ACHN (cell line): ENCODE measurements at regions not wholly inside any gene's neighbourhood (a gene's known extent, or its start where the extent isn't known, plus 50 kb on each side); places are given as distances from the start of the nearest gene placed in this dataset.
"Not testable (repeated sequence)": the region's sequence is repeated elsewhere in the genome, so short reads cannot be mapped to it uniquely, and the experiment has no call there.

ENCODE experiments used
- DNase-seq: peaks from one replicate; pipeline ENCODE4 v3.0.0-alpha.2; 2015
- in situ Hi-C: cut with HindIII; loops from 2 replicates; pipeline ENCODE4 v1.10.0; 2017; ENCODE audit warnings: low sequenced_read_pairs, low pct_ligation_motif_present, low pct_unique_long_range_greater_than_20kb

DNA sequence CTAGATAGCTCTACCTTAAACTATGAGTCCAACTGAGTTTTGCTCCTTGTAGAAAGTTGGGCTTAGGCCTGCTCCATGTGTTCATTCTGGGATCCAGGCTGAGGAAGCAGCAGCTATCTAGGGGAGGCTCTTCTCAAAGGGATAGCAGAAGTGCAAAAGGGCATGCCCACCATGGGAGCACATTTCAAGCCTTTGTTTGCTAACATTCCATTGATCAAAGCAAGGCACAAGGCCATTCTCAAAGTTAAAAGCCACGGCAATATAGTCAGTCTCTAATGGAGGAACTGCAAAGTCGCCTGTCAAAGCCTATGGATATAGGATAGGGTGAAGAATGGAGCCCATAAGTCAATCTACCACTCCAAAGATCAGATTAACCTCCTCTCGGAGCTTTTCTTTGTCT is 488.1 kb upstream of the ARX start:
- DNase-seq, result no peak
- in situ Hi-C loops, result no loop called here

DNA sequence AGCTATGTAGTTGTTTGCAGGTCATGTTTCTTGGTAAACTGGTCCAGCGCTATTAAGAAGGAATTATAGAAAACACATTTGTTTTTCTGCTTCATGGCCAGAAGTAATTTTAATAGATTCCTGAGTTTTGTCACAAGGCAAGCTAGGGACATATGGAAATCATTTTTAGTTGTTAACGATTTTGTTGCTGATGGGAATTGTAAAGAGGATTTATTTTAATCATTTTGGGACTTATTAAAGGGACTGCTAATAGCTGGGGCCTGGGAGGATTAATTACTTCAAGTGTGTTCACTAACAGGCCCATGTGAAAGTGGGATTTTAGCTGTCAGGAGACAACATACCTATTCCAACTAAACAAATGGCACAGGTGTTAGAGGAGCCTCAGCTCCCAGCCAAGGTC is 492.0 kb upstream of the ARX start:
- in situ Hi-C loops, result no loop called here
- DNase-seq, result no peak

DNA sequence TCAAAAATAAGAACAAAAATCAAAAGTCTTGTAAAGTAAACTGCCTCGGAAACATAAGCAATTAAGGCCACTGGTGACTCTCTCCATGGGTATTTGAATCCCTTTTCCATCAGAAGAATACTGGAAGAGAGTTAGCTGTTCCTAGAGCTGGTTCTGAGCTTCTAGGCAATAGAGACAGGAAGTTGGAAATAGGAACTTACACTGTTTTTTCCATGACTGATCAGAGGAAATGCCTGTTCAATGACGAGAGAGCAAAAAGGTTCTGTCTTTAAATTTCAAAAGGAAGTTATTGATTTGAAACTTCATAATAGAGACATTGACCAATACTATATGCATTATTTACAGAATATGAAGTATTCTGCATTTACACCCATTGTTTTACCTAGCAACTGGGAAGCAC is 503.5 kb upstream of the ARX start:
- no peak for DNase-seq
- in situ Hi-C loops, result no loop called here

DNA sequence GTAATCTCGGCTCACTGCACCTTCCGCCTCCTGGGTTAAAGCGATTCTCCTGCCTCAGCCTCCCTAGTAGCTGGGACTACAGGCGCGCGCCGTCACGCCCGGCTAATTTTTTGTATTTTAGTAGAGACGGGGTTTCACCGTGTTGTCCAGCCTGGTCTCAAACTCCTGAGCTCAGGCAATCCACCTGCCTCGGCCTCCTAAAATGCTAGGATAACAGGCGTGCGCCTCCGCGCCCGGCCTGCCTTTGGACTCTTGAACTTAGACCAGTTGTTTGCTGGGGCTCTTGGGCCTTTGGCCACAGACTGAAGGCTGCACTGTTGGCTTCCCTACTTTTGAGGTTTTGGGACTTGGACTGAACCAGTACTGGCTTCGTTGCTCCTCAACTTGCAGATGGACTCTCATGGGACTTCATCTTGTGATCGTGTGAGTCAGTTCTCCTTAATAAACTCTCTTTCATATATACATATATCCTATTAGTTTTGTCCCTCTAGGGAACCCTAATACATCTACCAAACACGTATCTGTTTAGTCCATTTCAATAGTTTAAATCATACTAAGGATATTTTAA is 506.8 kb upstream of the ARX start:
- in situ Hi-C loops, DNase-seq: not testable (repeated sequence)

DNA sequence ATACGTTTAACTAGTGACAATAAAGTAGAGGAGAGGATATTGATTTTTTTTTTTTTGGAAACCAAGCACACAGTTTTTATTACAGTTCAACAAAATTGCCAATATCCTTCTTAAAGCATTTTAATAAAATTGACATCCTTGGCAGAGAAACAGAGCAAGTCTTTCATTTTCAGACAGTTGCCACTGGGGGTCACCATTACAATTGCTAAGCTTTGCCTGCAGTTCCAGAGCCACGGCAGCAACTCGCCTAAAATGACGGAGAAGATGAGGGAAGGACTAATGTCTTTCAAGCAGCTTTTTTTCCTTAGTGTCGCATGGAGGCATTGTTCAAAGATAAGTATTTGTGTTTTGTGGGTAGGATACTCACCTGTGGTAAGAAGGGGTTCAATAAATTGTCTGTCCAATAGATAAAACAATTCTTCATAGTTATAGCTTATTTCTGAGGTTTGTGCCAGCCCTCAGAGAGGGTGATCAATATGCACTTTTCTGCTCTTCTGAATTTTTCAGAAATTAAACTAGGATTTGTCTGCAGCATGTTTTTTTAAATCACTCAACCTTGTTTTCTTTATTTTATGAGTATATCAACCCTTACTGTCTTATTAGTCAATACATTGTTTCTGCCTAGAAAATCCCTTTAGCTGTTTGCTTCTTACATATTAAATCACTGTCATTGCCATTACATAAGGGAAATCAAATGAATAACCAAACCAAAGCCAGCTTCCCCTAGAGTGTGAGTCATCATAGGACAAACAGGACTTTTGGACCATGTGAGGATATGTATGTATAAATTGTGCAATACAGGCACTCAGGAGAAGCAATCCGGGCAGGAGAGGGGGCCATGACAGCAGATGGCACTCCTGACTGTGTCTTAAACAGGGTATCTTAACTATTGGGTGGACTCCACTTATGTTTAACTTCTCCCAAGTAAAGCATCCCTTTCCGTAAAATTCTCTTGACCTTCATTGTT is 508.1 kb upstream of the ARX start:
- DNase-seq, result peak; percentile 33
- in situ Hi-C loops, result no loop called here

DNA sequence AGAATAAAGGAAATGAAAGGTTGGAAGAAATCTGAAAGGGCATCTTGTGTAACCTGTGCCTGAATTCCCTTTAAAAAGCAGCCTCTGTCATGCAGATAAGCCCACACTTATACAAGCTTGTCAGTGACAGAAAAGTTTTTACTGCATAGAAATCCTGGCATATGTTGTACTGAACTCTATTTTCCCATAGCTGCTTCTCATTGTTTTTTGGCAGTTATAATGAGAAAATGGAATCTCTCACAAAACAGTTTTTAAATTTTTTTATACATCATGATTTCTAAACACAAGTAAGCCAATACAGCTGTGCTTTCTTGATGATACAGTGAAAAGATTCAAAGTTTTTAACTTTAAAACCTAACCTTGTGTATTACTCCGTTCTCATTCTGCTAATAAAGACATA is 511.4 kb upstream of the ARX start:
- in situ Hi-C loops, result no loop called here

DNA sequence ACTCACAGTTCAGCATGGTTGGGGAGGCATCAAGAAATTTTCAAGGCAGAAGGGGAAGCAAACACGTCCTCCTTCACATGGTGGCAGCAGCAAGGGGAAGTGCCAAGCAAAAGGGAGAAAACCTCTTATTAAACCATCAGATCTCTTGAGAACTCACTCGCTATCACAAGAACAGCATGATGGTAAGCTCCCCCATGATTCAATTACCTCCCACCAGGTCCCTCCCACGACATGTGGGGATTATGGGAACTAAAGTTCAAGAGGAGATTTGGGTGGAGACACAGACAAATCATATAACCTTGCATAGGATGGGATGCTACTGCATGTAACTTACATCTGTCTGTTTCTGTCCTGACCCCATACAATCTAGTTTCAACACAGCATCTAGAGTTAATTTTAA is 511.8 kb upstream of the ARX start:
- in situ Hi-C loops, result no loop called here

More for the DNA sequence above, 511.4 kb upstream of the ARX start:
- no peak for DNase-seq

DNA sequence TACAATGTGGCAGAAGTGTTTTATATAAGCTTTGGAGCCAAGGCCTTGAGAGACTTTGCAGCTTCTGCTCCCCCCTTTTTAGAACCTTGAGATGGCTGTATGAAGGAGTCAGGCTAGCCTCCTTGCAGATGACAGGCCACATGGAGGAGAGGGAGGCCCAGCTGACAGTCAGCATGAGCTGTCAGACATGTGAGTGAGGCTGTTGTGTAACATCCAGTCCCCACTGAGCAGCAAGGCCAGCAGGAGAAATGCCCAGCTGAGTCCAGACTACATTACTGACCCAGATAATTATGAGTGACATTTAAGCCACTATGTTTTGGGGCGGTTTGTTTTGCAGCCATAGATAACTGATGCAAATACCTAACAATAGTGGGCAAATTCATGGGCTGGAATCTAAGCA is 515.3 kb upstream of the ARX start:
- DNase-seq, result no peak
- in situ Hi-C loops, result no loop called here

More for the DNA sequence above, 511.8 kb upstream of the ARX start:
- no peak for DNase-seq

DNA sequence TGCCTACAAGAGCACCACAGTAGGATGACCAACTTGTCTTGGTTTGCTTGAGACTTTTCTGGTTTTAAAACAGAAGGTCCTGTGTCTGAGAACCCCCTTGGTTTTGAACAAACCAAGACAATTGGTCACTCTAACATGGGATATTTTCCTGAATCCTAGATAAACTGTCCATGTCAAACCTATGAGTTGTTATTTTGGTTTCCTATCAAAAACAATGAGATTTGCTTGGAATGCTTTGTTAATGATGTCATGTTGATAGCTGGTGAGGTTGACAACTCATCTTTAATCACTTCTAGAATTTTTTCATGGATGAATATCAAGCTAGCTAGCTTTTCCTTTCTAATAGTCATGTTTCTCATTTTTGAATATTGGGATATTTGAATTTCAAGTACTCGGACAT is 518.3 kb upstream of the ARX start:
- in situ Hi-C loops, result no loop called here
- no peak for DNase-seq

DNA sequence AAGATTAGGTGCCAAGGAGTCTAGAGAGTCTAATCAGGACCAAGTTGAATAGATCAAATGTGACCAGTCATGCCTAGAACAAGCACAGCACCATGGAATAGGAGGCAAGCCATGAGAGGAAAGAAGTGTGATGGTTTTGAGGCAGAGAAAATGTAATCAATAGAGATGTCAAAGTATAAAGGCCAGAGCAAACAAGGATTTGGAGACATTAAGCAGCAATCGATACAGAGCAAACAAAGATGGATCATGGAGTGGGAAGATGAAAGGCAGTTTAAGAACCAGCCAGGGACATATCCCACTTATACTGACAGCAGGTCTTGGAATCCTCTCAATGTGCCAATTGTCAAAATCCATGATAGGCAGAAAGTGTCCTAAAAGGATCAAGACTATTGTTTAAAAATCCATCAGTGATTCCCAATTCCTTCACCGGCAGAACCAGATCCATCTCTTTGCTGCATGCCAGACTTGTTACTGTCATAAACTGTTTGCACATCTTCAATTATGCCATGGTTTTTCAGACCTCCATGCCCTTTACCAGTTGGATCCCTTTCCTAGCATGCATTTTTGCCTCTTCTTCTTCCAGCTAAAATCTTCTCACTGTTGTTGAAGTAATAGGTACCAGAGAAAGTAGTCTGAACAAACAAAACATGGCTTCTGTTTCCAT is 520.7 kb upstream of the ARX start:
- DNase-seq, result no peak

DNA sequence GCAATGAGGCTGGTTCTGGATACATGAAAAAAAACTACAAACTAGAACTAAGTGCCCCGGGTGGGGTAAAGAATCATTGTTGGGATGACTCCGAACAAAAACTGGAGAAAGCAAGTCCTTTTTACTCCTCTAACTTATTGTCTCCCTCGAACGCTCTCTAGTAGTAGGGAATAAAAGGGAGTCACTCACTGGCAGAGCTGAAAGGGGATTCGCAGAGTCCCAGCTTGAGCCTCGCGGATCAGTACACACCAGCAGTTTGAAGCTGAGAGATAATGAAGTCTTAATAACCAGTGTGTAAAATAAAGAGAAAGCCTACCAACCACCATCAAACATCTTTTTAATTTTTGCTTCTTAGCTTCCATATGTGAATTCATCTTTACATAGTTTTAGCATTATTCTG is 521.9 kb upstream of the ARX start:
- in situ Hi-C loops, result no loop called here
- no peak for DNase-seq

More for the DNA sequence above, 520.7 kb upstream of the ARX start:
- in situ Hi-C loops, result no loop called here

DNA sequence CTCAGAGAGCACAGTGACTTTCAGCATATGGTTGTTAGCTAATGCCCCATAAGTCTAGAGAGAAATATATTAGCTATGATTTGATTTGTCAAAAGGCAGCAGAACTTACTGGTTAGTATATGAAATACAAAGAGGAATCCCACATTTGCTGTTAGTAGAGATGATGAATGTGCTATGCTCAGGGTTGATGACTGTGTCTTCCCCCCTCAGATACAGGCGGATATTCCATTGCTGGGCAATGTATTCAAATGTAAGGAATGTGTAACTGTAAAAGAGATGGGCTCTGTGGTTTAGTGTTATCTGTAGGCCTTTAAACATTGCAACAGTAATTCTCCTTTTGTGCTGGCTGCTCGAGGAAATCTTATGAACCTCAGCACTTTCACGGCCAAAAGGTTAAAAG is 528.9 kb upstream of the ARX start:
- no peak for DNase-seq
- in situ Hi-C loops, result no loop called here

DNA sequence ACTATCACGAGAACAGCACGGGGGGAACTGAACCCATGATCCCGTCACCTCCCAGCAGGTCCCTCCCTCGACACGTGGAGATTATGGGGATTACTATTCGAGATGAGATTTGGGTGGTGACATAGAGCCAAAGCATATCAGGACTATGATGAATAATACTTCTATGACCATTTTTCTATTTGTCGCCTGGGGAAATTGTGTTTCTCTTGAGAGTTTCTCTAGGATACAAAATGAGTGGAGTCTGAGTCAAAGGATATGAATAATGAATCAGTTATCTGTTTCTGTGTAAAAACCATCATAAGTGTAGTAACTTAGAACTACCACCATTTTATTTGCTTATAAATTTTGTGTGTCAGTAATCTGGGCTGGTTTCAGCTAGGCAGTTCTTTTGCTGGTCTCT is 533.0 kb upstream of the ARX start:
- DNase-seq, result no peak
- in situ Hi-C loops, result no loop called here

DNA sequence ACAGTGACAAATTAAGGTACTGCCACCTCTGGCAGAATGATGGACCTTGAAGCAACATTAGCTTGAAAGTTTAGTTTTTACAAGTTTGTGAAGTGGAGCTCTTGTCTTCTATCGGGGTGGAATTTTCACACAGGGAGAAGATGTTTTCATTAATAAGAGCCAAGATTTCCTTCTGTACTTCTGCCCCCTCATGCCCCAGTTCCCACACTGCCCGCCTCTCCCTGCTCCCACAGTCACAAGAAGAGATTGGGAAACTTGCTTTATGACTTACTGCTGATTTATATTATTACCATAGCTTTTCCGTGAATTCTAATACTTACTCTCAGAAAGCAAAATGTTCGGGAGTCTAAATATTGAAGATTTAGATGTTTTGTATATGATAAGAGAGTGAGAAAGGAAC is 539.8 kb upstream of the ARX start:
- no peak for DNase-seq
- in situ Hi-C loops, result no loop called here

DNA sequence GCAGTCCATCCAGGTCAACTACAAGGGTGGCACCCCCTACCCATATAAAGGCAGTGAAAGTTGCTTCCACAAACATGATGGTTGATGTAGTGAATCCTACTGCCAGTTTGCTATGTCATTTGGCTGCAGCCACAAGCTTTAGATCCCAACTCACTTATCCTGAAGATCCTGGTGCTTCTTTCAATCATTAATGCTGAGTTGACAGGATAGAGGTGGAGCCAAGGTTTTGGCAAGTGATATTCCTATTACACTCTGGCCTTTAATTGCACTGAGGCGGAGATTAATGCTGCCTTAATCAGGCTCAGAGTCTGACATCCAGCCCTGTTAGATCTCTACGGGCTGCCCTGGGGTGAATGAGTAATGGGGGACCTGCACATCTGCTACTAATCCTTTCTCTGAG is 542.4 kb upstream of the ARX start:
- DNase-seq, result no peak
- in situ Hi-C loops, result no loop called here

DNA sequence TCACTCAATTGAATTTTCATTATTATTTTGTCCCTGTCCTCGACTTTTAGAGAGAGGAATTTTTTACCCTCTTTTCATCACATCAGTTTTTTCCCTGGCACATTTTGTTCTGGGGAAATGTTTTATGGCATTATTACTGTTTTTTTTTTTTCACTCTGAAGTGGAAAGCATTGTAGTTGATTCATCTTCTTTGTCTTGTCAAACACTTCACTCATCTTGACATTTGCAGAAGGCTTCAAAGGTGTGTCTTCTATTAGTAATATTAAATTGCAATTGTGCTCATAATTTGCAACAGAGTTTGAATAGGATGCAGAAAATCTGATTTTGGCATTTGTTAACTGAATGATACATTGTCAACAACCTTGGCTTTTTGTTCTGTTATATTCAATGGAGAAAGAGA is 545.4 kb upstream of the ARX start:
- no peak for DNase-seq
- in situ Hi-C loops, result no loop called here

DNA sequence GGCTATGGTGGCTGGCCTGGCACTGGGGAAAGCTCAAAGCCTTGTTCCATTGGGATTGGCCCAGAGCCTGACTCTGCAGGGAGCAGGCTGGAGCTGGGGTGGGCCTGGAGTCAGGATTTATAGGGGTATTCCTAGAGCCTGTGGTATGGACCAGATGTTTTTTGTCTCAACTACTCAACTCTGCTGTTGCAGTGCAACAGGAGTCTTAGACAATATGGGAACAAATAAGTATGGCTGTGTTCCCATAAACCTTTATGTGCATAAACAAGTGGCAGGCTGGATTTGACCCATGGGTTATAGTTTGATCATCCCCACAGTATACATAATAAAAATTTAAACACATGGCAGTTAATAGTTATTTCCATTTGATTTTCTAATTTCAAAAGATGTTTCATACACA is 557.9 kb upstream of the ARX start:
- no peak for DNase-seq
- in situ Hi-C loops, result no loop called here

DNA sequence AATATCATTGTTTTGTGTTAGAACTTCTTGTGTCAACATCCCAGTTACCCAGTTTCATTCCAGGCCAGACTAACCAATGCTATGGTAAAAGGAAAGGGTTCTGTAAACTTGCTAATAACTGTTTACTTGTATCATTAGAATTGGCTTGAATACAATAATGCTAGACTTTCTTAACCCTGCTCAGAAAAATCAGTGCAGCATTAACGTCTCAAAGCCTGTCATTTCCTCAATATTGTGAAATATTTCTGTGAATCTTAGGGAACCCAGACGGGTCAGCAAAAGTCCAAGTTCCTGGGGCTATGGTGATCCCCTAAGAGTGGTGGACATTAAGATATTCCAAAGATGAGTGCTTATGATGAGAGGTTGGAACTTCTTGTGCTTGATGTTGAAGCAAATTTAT is 541.2 kb upstream of the MAGEB18 start:
- DNase-seq, result no peak

DNA sequence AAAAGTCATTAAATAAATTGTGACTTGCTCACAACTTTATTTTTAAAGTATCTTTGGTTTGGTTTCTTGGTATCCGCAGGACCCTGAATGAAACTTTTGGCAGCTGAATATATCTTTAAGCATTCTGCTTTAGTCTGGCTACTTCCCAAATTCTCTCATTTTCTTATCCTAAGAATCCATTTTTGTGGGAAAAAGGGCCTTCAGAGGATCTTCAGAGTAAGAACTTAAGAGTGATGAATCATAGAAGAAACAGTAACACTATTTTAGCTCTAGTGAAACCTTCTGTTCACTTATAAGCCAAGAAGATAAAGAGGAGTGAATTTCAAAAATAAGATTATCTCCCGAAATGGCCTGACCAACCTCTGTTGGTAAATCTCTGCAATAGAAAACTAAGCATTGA is 540.6 kb upstream of the MAGEB18 start:
- DNase-seq, result no peak
- in situ Hi-C loops, result no loop called here

More for the DNA sequence above, 541.2 kb upstream of the MAGEB18 start:
- in situ Hi-C loops, result no loop called here

DNA sequence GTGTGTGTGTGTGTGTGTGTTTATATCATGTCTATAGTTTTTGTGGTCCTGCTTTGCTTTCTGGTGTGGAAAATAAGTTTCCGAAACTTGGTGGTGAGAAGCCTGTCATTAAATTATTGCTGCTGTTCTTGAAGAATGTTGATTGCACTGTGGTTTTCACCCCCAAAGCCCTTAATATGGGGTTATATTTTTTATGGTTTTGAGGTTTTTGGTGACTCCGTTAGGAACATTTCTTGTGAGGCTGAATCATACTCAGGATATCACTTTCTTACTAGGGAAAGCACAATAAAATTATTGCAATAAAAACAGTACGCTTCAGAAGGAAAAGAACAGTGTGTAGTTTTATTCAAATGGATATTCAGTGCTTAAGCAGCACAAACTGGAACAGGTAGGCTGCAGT is 539.1 kb upstream of the MAGEB18 start:
- no peak for DNase-seq
- in situ Hi-C loops, result no loop called here
